GM03348 (cell line): ENCODE measurements at regions not wholly inside any gene's neighbourhood (a gene's known extent, or its start where the extent isn't known, plus 50 kb on each side); places are given as distances from the start of the nearest gene placed in this dataset.

Source experiments
- DNase-seq: peaks from one replicate; pipeline ENCODE4 v3.0.0; 2012; ENCODE audit warnings: low spot score

DNA sequence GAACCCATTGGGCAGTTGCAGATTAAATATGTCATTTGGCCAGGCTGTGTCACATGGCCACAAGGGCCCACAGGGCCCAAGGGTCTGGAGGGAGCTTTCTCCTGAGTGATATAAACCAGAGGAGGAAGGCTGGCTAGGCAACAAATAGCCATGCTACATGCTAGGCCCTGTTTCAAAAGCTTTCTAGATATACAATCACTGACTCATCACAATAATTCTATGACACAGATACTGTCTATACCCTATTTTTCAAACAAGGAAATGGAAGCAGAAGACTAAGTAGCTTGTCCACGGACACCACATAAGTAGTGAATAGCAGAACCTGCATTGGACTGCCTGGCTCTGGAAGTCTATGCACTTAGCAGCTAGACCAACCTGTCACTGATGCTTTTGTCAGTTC, 625.4 kb downstream of the NTRK3 start:
- DNase-seq: no peak

DNA sequence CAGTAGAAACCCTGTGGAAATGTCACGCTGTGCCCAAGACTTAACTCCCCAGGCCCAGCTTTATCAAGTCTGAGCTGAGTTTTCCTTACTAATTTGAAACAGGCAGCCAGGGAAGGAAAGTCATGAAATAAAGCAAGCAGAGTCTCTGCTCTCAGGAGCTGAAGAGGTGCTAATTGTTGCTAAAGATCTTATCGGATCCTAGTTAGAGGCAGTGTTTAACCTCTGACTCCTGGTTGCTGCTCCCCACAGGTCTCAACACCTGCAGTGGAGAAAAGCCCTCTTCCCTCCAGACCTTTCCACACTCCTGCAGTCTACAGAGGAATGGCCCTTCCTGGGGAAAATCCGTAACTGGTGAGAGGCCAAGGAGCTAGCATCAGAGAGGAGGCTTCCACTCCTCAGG, 628.2 kb downstream of the NTRK3 start:
- no peak for DNase-seq

DNA sequence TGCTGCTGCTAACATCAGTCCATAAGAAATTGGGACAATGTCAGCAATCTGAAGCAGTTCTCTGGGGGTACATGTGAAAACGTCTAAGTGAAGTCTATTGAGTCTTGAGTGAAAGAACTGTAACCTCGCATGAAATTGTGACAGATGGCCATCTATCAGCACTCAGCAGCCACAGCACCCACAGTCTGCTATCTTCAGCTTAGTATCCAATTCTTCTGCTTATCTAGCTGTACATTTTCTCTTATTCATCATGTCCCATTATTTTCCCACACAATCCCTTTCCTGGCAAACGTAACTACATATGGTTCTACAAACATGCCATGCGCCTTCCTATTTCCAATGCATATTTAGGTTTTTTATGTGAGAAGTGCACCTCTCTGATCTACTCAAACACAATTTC, 629.7 kb downstream of the NTRK3 start:
- no peak for DNase-seq

DNA sequence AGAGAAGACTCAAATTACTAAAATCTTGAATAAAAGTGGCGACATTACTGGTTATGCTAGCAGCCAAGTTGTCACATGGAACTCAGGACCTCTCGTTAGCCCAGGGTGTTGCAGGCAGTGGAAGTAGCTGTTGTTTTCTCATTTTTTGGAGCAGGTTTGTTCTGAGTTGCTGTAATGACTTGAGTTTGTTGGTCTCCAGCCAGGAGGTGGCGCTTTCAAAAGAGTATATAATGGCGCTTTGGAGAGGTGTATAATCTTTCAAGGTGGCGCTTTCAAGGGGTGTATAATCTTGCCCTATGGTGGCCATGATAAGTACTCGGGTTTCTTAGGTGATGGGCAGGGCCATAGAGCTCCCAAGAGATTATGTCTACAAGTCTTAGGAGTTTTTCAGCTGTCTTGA, 632.7 kb downstream of the NTRK3 start:
- DNase-seq: no peak

DNA sequence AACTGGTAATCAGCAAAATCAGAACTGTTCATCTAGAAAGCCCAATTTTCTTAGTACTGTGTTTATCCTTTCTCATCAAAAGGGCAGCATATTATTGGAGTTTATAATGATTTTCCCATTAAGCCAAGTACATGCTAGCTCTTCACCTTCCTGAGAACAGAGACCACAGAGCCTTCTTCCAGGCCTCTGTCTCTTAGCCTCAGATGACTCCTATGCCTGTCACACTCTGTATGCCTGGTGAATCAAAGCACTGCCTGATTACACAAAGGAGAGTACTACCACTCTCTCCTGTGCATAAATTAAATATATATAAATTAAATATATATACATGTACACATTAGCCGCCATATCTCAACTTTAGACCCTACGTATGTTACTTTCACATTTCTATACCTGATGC, 636.1 kb downstream of the NTRK3 start:
- DNase-seq: no peak

DNA sequence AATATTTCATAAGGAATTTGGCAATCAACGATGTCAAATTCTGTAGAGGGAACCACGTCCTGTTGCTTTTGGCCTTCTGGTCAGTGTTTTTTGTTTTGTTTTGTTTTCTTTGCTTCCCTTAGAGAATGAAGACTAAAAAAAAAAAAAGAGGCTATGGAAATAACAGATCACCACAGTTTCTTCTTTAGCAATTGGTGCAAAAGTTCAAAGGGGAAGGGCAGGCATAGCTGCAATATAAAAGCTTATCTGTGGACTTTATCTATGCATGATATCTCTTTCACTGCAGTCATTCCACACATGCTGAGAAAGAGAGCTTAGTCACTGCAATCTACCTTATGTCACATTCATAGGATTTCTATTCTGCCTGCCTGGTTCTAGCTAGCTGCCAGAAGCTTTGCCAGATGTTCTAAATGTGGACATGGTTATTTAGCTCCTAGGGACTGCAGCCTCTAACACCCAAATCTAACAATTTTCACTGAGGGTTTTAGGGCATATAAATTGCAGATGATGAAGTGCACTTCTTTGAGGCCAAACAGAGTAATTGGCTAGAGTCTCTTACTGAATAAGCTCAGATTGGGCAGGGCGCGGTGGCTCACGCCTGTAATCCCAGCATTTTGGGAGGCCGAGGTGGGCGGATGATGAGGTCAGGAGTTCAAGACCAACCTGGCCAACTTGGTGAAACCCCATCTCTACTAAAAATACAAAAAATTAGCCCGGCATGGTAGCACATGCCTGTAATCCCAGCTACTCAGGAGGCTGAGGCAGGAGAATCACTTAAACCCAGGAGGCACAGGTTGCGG, 637.2 kb downstream of the NTRK3 start:
- peak; percentile 70 for DNase-seq

DNA sequence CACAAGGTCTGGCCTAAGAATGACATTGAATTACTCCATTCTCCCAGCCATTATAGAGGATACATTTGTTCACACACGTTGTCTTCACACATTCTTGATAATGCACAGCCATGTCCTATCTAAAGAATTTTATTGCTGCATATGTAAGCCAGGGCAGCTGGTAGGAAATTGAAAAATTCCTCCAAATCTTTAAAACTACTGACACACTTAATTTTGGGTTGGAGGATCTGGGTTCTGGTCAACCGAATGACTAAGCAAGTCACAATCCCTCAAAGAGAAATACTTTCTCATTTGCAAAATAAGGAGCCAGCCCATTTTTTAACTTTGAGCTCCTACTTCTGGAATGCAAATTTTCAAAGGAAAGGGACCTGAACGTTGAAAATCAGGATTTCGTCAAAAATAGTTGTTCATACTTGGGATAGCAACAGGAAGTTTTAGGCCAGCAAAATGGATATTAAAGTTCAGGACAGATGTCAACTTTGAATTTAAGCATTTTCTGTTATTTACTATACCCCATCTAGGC, 638.3 kb downstream of the NTRK3 start:
- DNase-seq: peak; percentile 16

DNA sequence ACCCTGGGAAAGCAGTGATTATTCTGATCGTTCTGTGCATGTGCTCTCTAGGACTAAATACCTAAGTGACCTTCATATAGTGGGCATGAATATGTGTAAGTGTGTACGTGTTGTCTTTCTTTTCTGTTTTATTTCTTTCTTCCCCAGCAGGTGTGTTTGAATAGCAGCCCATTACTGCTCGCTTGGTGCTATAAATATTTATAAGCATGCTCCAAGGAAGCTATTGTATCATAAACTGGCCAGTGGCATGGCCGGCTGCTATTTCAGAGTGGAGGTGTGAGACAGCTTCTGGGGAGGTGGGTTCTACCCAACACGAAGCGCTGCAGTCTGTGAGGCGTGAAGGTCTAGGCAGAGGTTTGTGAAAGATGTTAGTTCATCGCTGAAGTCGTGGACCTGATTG, 641.8 kb downstream of the NTRK3 start:
- no peak for DNase-seq

DNA sequence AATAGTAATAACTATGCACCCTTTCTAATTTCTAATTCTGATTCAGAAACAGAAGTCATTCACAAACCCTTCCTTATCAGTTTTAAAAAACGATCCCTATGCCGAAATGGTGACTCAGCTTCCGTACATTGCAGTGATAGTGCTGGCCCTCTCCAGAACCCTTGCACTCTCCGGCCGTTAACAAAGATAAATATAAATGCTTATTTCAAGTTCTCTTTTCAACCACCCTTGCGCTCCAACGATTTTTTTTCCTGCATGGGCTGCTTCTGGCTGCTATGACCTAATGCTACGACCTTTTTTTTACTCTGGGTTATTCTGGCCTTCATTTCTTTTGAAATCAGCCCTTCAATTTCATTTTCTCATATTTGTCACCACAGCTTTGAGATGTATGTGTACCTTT, 646.2 kb downstream of the NTRK3 start:
- no peak for DNase-seq

DNA sequence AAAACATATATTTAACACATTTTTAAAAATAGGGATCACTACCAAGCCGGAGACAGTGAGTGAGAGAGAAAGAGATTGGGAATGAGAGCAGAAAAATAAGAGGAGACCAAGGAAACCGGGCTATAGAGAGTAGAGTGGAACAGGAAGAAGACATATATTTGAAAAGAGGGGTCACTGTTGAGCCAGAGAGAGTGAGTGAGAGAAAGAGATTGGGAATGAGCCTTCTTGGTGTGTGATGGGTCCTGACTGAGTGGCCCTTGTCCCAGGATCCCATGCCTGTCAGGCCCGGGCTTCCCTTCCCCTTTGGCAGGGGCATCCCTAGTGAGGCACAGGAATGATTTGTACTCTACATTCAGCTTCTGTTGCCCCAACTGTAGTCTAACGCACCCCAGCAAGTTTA, 646.6 kb downstream of the NTRK3 start:
- DNase-seq: no peak

DNA sequence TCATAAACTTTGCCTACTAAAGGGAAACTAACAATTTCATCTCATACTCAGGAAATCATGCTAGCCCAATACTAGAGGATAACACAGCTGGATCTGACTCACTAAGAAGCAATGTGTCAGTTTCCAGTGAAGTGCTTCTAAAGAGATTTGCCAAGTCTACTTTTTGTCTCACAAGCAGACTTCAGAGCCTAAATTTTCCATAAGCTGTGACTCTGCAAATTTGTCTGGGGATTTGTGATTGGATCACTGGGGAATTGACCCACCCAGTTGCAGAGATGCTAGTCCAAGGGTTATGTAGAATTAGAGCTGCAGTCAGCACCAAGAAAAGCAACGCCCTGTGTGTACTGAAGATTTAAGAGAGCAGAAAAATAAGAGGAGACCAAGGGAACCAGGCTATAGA, 647.1 kb downstream of the NTRK3 start:
- peak; percentile 86 for DNase-seq

DNA sequence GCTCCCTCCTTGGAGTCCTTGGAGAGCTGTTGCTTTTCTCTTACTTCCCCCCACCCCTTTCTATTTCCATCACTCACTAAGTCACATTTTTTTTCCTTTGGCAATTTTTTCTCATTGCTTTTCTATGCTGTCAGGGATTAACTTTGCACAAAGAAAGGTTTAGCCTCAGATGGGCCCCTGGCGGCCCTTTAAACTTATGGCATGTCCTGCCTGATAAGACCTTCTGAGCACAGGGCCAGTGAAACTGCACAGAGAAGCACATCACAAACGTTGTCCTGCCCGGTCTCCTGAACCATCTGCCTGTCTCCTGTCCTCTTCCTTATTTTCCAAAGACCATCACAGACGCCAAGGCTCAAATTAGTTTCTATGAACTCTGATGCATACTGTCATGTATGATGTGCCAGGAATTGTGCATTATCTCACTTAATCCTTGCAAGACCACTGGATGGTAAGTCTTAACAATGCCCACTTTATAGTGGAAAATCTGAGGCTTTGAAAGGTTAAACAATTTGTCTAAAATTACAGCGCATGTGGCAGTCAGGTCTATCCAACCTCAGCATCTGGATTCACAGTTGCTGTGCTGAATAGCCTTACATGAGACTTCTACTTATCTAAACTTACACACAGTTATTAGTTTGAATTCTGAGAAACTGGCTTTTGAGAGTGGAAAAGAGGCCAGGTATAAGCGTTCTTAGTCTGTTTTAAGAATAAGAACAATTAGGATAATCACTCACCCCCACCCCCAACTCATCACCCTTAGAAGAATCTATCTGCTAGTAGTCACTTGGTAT, 648.1 kb downstream of the NTRK3 start:
- DNase-seq: no peak

DNA sequence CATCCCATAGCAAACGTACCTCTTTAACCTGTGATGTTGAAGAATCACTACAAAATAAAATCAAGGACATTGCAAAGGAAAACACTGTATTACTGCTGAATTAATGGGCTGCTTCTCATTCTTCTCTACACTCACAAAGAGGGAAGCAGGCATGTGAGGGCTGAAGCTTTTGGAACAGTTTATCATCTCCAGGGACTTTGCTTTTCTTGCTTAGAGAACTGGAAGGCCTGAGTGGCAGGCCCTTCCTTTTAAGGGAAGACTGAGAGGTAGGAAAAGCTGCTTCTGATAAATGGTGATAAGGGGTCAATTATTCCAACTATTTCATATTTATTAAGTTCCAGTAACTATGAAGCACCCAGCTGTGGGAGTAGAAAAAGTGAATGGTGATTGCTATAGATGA, 649.6 kb downstream of the NTRK3 start:
- no peak for DNase-seq

DNA sequence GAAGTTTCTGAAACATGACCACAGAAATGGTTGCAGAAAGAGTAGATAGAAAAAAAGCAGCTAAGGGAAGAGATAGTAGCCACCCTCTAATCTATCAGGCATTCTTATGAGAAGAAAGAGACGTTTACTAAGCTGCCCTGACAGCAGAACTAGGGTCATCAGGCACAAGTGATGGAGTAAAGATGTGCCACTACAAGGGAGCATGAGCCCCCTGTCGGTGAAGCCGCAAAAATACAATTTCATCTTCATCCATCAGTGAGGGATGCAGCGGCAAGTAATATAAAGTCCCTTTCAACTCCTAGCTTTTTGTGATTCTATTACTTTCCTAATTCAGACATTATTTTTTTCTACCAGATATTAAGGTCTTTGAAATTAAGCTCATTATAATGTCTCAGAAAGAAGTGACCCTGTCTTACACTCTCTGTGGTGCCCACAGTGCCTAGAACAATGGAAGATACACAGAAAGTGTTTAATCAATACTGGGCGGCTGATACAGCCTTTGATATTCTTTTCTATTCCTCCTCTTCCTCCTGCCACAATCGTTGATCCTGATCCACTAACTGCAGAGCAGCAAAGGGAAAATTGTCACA, 651.6 kb downstream of the NTRK3 start:
- DNase-seq: peak; percentile 23

DNA sequence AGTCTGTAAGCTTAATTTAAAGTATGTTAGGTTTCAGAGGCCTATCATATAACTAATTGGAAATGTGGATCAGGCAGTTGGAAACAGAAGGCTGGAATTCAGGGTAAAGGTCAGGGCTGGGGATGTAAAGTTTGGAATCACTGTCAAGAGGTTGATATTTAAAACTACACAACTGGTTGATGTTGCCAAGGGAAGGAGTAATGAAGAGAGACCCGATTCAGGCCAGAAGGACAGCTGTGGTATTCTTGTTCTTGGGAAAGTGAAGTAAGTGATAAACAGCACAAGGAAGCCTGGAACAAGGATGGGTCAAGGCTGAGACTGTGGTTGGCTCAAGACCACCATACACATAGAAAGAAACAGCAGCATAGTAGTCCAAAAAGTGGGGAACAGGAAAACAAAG, 654.2 kb downstream of the NTRK3 start:
- no peak for DNase-seq

DNA sequence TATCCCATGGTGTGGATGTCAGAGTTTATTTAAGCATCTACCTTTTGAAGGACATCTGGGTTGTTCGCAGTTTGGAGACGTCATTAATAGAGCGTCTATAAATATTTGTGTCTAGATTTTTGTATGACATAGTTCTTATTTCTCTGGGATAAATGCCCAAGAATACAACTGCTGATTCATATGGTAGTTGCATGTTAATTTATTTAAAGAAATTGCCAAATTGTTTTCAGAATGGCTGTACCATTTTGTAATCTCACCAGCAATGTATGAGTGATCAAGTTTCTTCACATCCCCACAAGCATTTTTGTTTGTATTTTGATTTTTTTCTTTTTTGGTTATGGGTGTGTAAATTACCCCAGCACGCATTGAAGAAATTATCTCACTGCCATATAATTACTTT, 656.9 kb downstream of the NTRK3 start:
- no peak for DNase-seq

DNA sequence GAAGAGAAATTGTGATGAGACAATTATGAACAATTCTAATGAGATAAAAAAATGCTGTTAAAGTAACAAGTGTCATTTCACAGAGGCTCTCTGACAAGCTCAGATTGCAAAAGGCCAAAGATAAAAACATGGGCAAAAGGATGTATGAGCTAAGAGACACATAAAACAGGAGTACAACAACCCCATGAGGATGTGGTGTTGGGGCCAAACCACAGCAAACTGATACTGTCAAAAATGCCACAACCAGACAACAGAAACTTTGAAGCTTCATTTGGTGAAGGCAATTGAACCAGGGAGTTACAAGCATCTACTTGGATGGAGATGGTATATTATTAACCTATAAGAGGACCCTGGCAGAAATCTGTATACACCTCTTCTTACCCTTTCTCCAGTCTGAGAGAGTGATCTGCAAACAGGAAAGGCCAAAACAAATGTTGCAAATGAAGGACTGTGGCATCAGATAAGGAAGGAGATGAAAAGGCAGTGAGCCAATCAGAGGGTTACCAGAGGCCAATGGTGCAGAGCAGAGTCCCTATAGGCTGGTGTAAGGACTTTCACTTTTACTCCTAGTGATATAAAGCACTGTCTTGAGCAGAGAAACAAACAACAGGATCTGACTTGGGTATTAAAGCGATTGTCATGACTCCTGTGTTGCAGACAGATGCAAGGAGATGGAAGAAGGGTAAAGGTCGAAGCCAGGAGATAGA, 659.0 kb downstream of the NTRK3 start:
- no peak for DNase-seq

DNA sequence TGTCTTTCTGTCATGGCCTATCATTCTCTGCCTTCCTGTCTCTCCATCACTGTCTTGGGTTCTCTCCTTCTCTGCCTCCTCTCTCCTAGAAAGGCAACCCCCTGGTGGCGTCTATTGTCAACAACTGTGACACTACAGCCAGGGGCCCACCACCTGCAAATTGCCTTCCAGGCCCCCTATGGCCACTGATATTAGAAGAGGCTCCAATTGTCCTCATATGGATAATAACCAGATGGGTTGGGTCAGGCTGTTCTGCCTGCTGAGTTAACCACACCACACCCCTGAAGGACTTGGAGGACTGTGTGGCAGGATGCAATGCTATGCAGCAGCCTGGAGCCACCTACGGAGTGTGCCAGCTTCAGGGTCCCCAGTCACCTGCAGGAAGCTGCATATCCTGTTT, 665.0 kb downstream of the NTRK3 start:
- DNase-seq: no peak

DNA sequence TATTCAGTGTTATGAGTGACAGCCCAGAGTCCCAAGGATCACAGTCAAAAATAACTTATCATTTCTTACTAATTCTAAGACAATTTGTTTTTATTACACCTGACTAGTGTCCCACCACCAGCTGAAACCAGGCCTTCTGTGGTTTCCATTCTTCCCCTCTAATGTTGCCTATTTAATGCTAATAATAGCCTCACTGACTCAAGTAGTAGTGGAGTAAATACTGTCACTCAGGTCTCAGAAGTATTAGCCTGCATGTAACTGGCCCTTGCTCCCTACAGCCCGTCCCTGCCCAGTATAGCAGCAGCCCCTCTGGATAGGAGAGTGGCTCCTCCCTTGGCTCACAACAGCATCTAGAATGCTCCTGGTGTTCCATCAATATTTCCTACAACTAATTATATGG, 665.5 kb downstream of the NTRK3 start:
- no peak for DNase-seq

DNA sequence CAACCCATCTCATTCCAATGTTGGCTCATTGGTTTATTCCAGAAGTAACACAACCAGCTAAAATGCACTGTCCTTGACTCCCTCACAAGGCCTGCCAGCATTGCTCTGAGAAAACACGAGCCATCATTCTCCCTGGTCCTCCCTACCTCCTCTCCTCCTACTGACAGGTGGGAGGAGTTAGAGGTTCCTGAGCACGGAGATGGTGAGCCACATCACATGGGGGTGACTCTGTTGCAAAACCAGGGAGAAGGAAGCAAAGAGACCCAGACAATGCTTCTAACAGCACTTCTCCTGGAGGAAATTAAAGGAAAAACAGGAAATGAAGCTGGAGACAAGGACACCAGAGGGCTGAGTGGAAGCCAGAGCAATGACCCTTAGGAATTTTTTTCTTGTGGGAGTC, 667.4 kb downstream of the NTRK3 start:
- DNase-seq: no peak

DNA sequence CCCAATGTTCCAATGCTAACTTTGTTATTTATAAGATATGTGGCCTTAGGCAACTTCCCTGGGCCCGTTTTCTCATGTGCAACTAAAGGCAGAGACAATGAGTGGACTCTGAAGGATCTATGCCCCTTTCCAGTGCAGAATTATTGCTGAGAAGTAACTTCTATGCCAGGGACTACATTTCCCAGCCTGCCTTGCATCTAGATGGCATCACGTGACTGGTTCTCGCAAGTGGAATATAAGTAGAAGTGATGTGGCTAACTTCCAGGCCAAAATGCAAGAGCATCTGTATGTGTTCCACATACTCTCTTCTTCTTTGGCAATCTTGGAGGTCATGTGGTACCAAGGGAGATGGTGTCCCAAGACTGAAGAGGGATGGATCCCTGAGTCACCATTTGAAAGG, 674.4 kb downstream of the NTRK3 start:
- DNase-seq: no peak

DNA sequence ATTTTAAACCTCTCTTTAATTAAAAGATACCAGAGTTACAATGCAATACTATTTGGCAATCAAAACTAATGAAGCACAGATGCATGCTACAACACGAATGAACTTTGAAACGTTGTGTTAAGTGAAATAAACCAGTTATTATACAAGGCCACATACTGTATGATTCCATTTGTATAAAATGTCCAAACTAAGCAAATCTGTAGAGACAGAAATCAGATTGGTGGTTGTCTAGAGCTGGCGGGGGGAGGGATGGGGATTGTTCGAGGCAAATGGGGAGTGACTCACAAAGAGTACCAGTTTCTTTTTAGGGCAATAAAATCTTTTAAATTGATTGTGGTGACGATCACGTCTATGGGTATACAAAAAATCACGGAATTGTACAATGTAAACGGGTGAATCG, 677.0 kb downstream of the NTRK3 start:
- DNase-seq: no peak
